Ovary (tissue), 3 donors: ENCODE measurements at regions not wholly inside any gene's neighbourhood (a gene's known extent, or its start where the extent isn't known, plus 50 kb on each side); places are given as distances from the start of the nearest gene placed in this dataset.

Experiments used
- POLR2A ChIP-seq: fragments of 450-650 bp; IDR thresholded peaks from one replicate; pipeline ENCODE4 v1.6.1; 2017; ENCODE audit warnings: antibody characterized with exemption, mild to moderate bottlenecking, moderate library complexity
- TF ChIP-seq, protein P1 (sequence below), 3 donors: fragments of 450-650 bp in 2 of 3; fragments of 200-600 bp in 1 of 3; IDR thresholded peaks; one replicate each; pipeline versions ENCODE4 v1.5.1 to v1.8.0; 2016 to 2022; ENCODE audit warnings: antibody characterized with exemption in 3 of 3, mild to moderate bottlenecking in 1 of 3
- donor health status: DM: no; HTN: no; CAD: no.

GRCh38 chr1:67966666-67967009, 83.8 kb downstream of the DIRAS3 start:
- TF ChIP-seq, protein P1, sequence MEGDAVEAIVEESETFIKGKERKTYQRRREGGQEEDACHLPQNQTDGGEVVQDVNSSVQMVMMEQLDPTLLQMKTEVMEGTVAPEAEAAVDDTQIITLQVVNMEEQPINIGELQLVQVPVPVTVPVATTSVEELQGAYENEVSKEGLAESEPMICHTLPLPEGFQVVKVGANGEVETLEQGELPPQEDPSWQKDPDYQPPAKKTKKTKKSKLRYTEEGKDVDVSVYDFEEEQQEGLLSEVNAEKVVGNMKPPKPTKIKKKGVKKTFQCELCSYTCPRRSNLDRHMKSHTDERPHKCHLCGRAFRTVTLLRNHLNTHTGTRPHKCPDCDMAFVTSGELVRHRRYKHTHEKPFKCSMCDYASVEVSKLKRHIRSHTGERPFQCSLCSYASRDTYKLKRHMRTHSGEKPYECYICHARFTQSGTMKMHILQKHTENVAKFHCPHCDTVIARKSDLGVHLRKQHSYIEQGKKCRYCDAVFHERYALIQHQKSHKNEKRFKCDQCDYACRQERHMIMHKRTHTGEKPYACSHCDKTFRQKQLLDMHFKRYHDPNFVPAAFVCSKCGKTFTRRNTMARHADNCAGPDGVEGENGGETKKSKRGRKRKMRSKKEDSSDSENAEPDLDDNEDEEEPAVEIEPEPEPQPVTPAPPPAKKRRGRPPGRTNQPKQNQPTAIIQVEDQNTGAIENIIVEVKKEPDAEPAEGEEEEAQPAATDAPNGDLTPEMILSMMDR (IDR thresholded peaks at IDR 0.05): no peak
- TF ChIP-seq POLR2A: no peak
